ENCODE measurements at regions not wholly inside any gene's neighbourhood (a gene's known extent, or its start where the extent isn't known, plus 50 kb on each side); places are given as distances from the start of the nearest gene placed in this dataset.
A peak's percentile ranks its signal among the peaks of the same experiment; 100 is the strongest.

- Mint-ChIP-seq H3K27ac (peak overlapping the region; percentile 84), H3K27me3 (ENCODE audit: low read depth) (no peaks in the 10 kb centered on the region), H3K4me1 (no peaks in the 10 kb centered on the region), H3K9me3 (no peaks in the 10 kb centered on the region), H3K4me3 (no peak overlapping the region), H3K36me3 (peaks cover 40% of the 10 kb centered on the region)
- DNase-seq (ENCODE audit: low spot score in 2 of 2, unreplicated experiment in 2 of 2) = no peak
- TF ChIP-seq CTCF (IDR thresholded peaks at IDR 0.05; ENCODE audit: unreplicated experiment) = no peak
These were observed 49.9 kb upstream of the CDR2 start for GRCh38 chr16:22424161-22424937.

All from mesothelial cell of epicardium (in vitro differentiated cells).